IMR-90 (cell line): ENCODE measurements at regions not wholly inside any gene's neighbourhood (a gene's known extent, or its start where the extent isn't known, plus 50 kb on each side); places are given as distances from the start of the nearest gene placed in this dataset.

Source experiments
- ATAC-seq: fragments of 200-7000 bp; cut with Tn5 transposase; 2 replicates; pipeline ENCODE4 v1.9.1; 2020; ENCODE audit warnings: low read depth, mild to moderate bottlenecking, moderate library complexity
- BruUV-seq: library from RNA; stranded (reverse); fragments of 400-500 nt; replicated peaks from 2 replicates; lab custom pipeline; 2021; lab: Mats Ljungman, UMichigan
- CTCF ChIA-PET: fragments of 300-600 bp; formaldehyde crosslinking; extraction: SDS; loops from one replicate; lab custom pipeline; 2021; ENCODE audit warnings: antibody characterized with exemption; lab: Yijun Ruan, JAX
- POLR2A ChIA-PET: fragments of 300-600 bp; sonication (Branson Sonifier 250); formaldehyde crosslinking; loops from one replicate; lab custom pipeline; 2022; ENCODE audit warnings: antibody characterized with exemption; ENCODE audit not compliant: unreplicated experiment; lab: Charles Lee
- DNase-seq: peaks from one replicate; pipeline ENCODE4 v3.0.0; 2013
- H2AFZ ChIP-seq: replicated peaks from 2 replicates; pipeline ENCODE3; 2013; ENCODE audit warnings: low read length, mild to moderate bottlenecking; ENCODE audit not compliant: poor library complexity
- H2AK5ac ChIP-seq: 2 replicates; pipeline ENCODE4 v1.6.1; 2013; ENCODE audit warnings: low read depth, low read length, inconsistent platforms
- H2AK9ac ChIP-seq: replicated peaks from 2 replicates; pipeline ENCODE3; 2013; ENCODE audit warnings: mild to moderate bottlenecking, low read depth, low read length, moderate library complexity; ENCODE audit not compliant: poor library complexity
- H2BK120ac ChIP-seq: 2 replicates; pipeline ENCODE4 v1.6.1; 2013; ENCODE audit warnings: low read depth, low read length, inconsistent platforms
- H2BK15ac ChIP-seq: 3 replicates; pipeline ENCODE4 v1.6.1; 2013; ENCODE audit warnings: low read depth, low read length, inconsistent platforms
- H2BK20ac ChIP-seq: 2 replicates; pipeline ENCODE4 v1.6.1; 2013; ENCODE audit warnings: low read depth, mild to moderate bottlenecking, inconsistent platforms, low read length, moderate library complexity
- H2BK5ac ChIP-seq: 2 replicates; pipeline ENCODE4 v1.6.1; 2013; ENCODE audit warnings: mild to moderate bottlenecking, low read depth, low read length, inconsistent platforms; ENCODE audit not compliant: poor library complexity, severe bottlenecking
- H3K14ac ChIP-seq: replicated peaks from 2 replicates; pipeline ENCODE4 v1.6.1; 2013; ENCODE audit warnings: low read depth, low read length, inconsistent platforms
- H3K18ac ChIP-seq: 2 replicates; pipeline ENCODE4 v1.6.1; 2013; ENCODE audit warnings: low read depth, low read length, control low read depth
- H3K23ac ChIP-seq: 2 replicates; pipeline ENCODE4 v1.6.1; 2013; ENCODE audit warnings: low read depth, low read length, inconsistent platforms
- H3K27ac ChIP-seq: 2 replicates; pipeline ENCODE4 v1.5.1; 2013; ENCODE audit warnings: mild to moderate bottlenecking, control low read depth, low read length; ENCODE audit not compliant: insufficient read depth
- H3K27me3 ChIP-seq: 2 replicates; pipeline ENCODE4 v1.6.1; 2013; ENCODE audit warnings: low read length; ENCODE audit not compliant: control insufficient read depth, insufficient read depth
- H3K36me3 ChIP-seq: 2 replicates; pipeline ENCODE4 v1.6.1; 2013; ENCODE audit warnings: low read length, mixed read lengths; ENCODE audit not compliant: control insufficient read depth, insufficient read depth
- H3K4ac ChIP-seq: 2 replicates; pipeline ENCODE4 v1.6.1; 2013; ENCODE audit warnings: low read depth, low read length, inconsistent platforms
- H3K4me1 ChIP-seq: 2 replicates; pipeline ENCODE4 v1.6.1; 2013; ENCODE audit warnings: low read length, mixed read lengths; ENCODE audit not compliant: control insufficient read depth, insufficient read depth
- H3K4me2 ChIP-seq: 2 replicates; pipeline ENCODE4 v1.6.1; 2013; ENCODE audit warnings: low read depth, mild to moderate bottlenecking, control low read depth, low read length, moderate library complexity
- H3K4me3 ChIP-seq: 2 replicates; pipeline ENCODE4 v1.5.1; 2013; ENCODE audit warnings: low read depth, mild to moderate bottlenecking, control low read depth, low read length, moderate library complexity; ENCODE audit not compliant: insufficient read depth
- H3K56ac ChIP-seq: 2 replicates; pipeline ENCODE4 v1.6.1; 2013; ENCODE audit warnings: low read length, inconsistent platforms; ENCODE audit not compliant: insufficient read depth; ENCODE audit errors: extremely low read depth
- H3K79me1 ChIP-seq, 2 experiments: 2 replicates each; pipeline ENCODE4 v1.6.1; 2013; ENCODE audit warnings: low read length in 2 of 2, inconsistent platforms in 1 of 2, low read depth in 1 of 2
- H3K9ac ChIP-seq: 2 replicates; pipeline ENCODE4 v1.6.1; 2013; ENCODE audit warnings: low read depth, low read length, control low read depth
- H3K9me1 ChIP-seq: 2 replicates; pipeline ENCODE4 v1.6.1; 2013; ENCODE audit warnings: low read length, inconsistent platforms; ENCODE audit not compliant: insufficient read depth
- H3K9me3 ChIP-seq: 2 replicates; pipeline ENCODE4 v1.6.1; 2013; ENCODE audit warnings: low read length; ENCODE audit not compliant: control insufficient read depth, insufficient read depth
- H4K20me1 ChIP-seq: 2 replicates; pipeline ENCODE4 v1.6.1; 2013; ENCODE audit warnings: low read length, inconsistent platforms; ENCODE audit not compliant: insufficient read depth
- H4K5ac ChIP-seq: 2 replicates; pipeline ENCODE4 v1.6.1; 2013; ENCODE audit warnings: mild to moderate bottlenecking, low read depth, low read length, control low read depth
- H4K8ac ChIP-seq, 2 experiments: 2 replicates each; pipeline ENCODE4 v1.6.1; 2013; ENCODE audit warnings: low read depth in 2 of 2, low read length in 2 of 2, control low read depth in 1 of 2, inconsistent platforms in 1 of 2
- H4K91ac ChIP-seq: 2 replicates; pipeline ENCODE4 v1.6.1; 2013; ENCODE audit warnings: low read depth, low read length, inconsistent platforms; ENCODE audit not compliant: insufficient read depth
- CHD1 ChIP-seq: IDR thresholded peaks from 2 replicates; pipeline ENCODE4 v1.6.1; 2012; ENCODE audit warnings: low read depth, low read length, improper control_type of control experiment
- MXI1 ChIP-seq: IDR thresholded peaks from 2 replicates; pipeline ENCODE4 v1.6.1; 2012; ENCODE audit warnings: low read depth, mild to moderate bottlenecking, low read length, moderate library complexity, borderline replicate concordance
- NFE2L2 ChIP-seq: fragments of 150-350 bp; IDR thresholded peaks from 2 replicates; pipeline ENCODE4 v1.6.1; 2016; ENCODE audit warnings: low read depth, mild to moderate bottlenecking, low read length
- POLR2A ChIP-seq: IDR thresholded peaks from 2 replicates; pipeline ENCODE4 v1.6.1; 2012; ENCODE audit warnings: mild to moderate bottlenecking, low read depth, low read length
- RCOR1 ChIP-seq: IDR thresholded peaks from 2 replicates; pipeline ENCODE4 v1.6.1; 2012; ENCODE audit warnings: mild to moderate bottlenecking, low read length, improper control_type of control experiment; ENCODE audit not compliant: insufficient replicate concordance
- RFX5 ChIP-seq: IDR thresholded peaks from 2 replicates; pipeline ENCODE4 v1.8.0; 2012; ENCODE audit warnings: low read depth, mild to moderate bottlenecking, low read length, moderate library complexity
- WGBS, 2 experiments: methylation state at CpG; one replicate each; pipeline versions ENCODE4 v1.1.5 to v1.1.7; 2013; ENCODE audit warnings: missing lambda C conversion rate in 2 of 2; ENCODE audit not compliant: insufficient read length in 1 of 2; ENCODE audit errors: extremely low coverage in 2 of 2; 5-methylcytosine and 5-hydroxymethylcytosine counted together
- dilution Hi-C: fragments of 300-500 bp; cut with HindIII; formaldehyde crosslinking; loops from one replicate; pipeline ENCODE4 v1.14.3; 2018; ENCODE audit warnings: low sequenced_read_pairs; ENCODE audit not compliant: unreplicated experiment
- in situ Hi-C: fragments of 300-500 bp; cut with MboI; formaldehyde crosslinking; loops from 3 replicates; pipeline ENCODE4 v1.14.3; 2019; ENCODE audit warnings: low sequenced_read_pairs, inconsistent platforms, mixed read lengths
- intact Hi-C: fragments of 100-400 bp; cut with micrococcal nuclease; formaldehyde crosslinking; loops from 2 replicates; pipeline ENCODE4 v1.10.0; 2022
- TF ChIP-seq, protein P1 (sequence below): fragments of 150-350 bp; IDR thresholded peaks from 2 replicates; pipeline ENCODE4 v1.6.1; 2017; ENCODE audit warnings: mild to moderate bottlenecking, antibody characterized with exemption, low read length, low read depth
- TF ChIP-seq, protein P2 (sequence below): fragments of 150-350 bp; IDR thresholded peaks from 2 replicates; pipeline ENCODE4 v1.6.1; 2016; ENCODE audit warnings: low read depth, mild to moderate bottlenecking, low read length, moderate library complexity, borderline replicate concordance

DNA sequence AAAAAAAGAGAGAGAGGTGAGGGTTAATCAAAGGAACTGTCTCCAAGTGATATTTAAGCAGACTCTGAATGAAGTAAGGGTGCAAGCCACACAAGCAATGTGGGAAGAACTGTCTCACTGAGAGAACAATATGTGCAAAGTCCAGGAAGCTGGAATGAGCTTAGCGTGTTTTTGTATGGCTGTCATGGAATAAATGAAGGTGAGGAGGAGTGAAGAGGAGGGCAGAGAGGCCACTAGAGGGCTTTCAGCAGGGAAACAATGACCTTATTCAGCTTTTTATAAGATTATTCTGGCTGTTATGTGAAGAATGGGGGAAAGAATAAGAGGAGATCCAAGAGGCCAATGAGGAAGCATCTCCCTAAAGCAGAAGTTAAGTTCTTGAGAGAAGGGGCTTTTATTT, 86.9 kb upstream of the COL8A1 start:
- ATAC-seq (no peak), DNase-seq (no peak)
- H2AK5ac ChIP-seq = no peak overlapping the region
- H3K4me1 ChIP-seq = 0 out of 2 replicates have a peak, but pooled peaks cover 1% of the 10 kb centered on the region
- dilution Hi-C loops (no loop called here), in situ Hi-C loops (no loop called here), intact Hi-C loops (no loop called here)
- H2BK120ac ChIP-seq = no peak overlapping the region
- no TSS peak for BruUV-seq
- no peak overlapping the region for H3K4me2 ChIP-seq
- H3K36me3 ChIP-seq = no peaks in the 10 kb centered on the region
- no peak overlapping the region for H4K8ac ChIP-seq
- H3K23ac ChIP-seq = no peak overlapping the region
- H4K20me1 ChIP-seq = no peaks in the 10 kb centered on the region
- no peak overlapping the region for H3K4ac ChIP-seq
- H2BK15ac ChIP-seq = no peak overlapping the region
- H3K27ac ChIP-seq = no peak overlapping the region
- ChIA-PET CTCF (no interaction called here), POLR2A (no interaction called here)
- no peaks in the 10 kb centered on the region for H3K9me3 ChIP-seq
- no peak overlapping the region for H4K91ac ChIP-seq
- no peak overlapping the region for H3K56ac ChIP-seq
- H3K27me3 ChIP-seq = no peaks in the 10 kb centered on the region
- WGBS, 2 experiments = 67% methylated on average over 1 of the region's 1 CpG; no CpG with 5 or more reads in 1 of the 2 experiments
- no peaks in the 10 kb centered on the region for H3K79me1 ChIP-seq
- no peak overlapping the region for H4K5ac ChIP-seq
- H3K4me3 ChIP-seq = no peak overlapping the region
- no peak overlapping the region for H3K18ac ChIP-seq
- no peak overlapping the region for H3K9ac ChIP-seq
- H2AFZ ChIP-seq = no peak overlapping the region
- H2AK9ac ChIP-seq = no peak overlapping the region
- no peaks in the 10 kb centered on the region for H3K9me1 ChIP-seq
- no peak overlapping the region for H2BK5ac ChIP-seq
- H2BK20ac ChIP-seq = no peak overlapping the region
- no peak overlapping the region for H3K14ac ChIP-seq
- no peak for TF ChIP-seq NFE2L2
- TF ChIP-seq, protein P1, sequence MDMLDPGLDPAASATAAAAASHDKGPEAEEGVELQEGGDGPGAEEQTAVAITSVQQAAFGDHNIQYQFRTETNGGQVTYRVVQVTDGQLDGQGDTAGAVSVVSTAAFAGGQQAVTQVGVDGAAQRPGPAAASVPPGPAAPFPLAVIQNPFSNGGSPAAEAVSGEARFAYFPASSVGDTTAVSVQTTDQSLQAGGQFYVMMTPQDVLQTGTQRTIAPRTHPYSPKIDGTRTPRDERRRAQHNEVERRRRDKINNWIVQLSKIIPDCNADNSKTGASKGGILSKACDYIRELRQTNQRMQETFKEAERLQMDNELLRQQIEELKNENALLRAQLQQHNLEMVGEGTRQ = no peak
- TF ChIP-seq, protein P2, sequence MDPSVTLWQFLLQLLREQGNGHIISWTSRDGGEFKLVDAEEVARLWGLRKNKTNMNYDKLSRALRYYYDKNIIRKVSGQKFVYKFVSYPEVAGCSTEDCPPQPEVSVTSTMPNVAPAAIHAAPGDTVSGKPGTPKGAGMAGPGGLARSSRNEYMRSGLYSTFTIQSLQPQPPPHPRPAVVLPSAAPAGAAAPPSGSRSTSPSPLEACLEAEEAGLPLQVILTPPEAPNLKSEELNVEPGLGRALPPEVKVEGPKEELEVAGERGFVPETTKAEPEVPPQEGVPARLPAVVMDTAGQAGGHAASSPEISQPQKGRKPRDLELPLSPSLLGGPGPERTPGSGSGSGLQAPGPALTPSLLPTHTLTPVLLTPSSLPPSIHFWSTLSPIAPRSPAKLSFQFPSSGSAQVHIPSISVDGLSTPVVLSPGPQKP = no peak
- TF ChIP-seq CHD1 = no peak
- TF ChIP-seq RFX5 = no peak
- TF ChIP-seq POLR2A = no peak
- no peak for TF ChIP-seq MXI1
- TF ChIP-seq RCOR1 = no peak
